DMS153 treated with DMSO at 0.1 percent for 48 hours (cell line): ENCODE measurements at regions not wholly inside any gene's neighbourhood (a gene's known extent, or its start where the extent isn't known, plus 50 kb on each side); places are given as distances from the start of the nearest gene placed in this dataset.

Experiments used
- DNase-seq: peaks from one replicate; lab custom pipeline; 2025; ENCODE audit not compliant: unreplicated experiment; lab: John Stamatoyannopoulos, UW

DNA sequence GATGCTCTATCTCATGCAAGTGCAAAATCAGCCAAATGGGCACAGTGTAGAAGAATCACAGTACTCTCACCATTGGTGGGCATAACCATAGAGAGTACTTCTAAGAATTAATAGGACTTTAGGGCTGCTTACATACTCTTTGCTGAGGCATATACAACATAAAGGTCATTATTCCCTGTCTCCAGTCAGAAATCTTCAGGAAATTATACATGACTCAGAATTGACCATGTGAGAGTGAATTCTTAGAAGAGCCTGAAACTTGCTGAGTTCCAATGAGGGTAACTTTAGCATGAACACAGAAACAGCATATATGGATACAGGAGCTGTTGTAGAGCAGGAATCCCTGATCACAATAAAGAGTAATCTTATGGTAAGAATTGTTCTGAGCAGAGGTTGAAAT, 498.7 kb downstream of the TENT5A start:
- no peak for DNase-seq

DNA sequence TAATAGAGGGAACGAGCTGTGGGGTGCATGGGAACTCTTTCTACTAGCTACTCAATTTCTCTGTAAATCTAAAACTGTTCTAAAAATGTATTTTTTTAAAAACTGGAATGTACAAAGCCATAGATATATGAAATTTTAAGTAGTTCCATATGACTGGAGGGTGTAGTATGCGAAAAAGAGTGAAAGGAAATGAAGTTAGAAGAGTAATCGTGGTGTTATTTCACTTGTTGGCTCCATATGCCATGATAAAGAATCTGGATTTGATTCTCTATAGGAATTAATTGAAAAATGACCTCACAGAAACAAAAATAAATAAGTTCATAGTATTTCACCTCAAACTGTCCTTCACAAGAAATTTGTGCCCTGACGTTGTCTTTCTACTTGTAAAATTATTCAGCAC, 500.2 kb downstream of the TENT5A start:
- DNase-seq = no peak

- no peak for DNase-seq
Measured at GRCh38 chr6:81246200-81246599, 506.3 kb downstream of the TENT5A start.

DNA sequence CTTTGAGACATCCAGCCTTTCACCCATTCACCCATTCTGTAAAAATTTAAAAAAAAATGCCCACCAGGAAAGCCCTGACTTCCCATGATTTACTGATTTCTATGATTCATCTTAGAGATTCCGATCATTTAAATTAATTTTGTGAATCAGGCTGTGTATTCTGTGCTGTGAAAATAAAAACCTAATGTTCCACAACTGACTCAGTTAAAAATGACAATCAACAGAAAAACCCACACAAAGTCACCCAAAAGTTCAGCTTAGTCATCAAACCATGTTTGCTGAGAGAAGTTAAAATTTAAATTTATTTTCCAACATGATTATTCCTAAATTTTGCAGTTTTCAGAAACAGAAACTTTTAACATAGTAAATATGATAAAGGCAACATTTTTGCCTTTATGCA, 509.9 kb downstream of the TENT5A start:
- no peak for DNase-seq

- DNase-seq = no peak
Measured at GRCh38 chr6:81241126-81242041, 511.1 kb downstream of the TENT5A start.

- DNase-seq = no peak
Measured at GRCh38 chr6:81238390-81238789, 514.1 kb downstream of the TENT5A start.

GRCh38 chr6:81237226-81237625, 515.3 kb downstream of the TENT5A start:
- no peak for DNase-seq

GRCh38 chr6:81235512-81235911, 517.0 kb downstream of the TENT5A start:
- DNase-seq = no peak

DNA sequence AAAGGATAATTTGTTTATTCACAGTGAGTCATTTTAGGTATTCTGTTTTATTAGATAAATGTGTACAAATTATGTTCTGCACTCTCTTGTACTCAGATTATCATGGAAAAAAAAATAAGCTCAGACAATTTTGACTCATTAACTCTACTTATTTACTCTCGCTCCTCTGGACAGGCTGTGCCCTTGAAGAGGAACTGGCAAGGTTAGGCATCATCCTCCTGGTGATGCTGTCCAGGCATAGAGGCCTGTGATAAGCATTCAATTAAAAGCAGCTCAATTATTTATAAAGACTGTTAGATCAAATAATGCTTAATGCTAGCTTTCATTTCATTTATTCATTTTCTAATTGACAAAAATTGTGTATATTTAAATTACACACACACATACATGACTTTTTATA, 518.5 kb downstream of the TENT5A start:
- no peak for DNase-seq

- DNase-seq = no peak
Measured at GRCh38 chr6:81228912-81229555, 523.4 kb downstream of the TENT5A start.

GRCh38 chr6:81226957-81227356, 525.5 kb downstream of the TENT5A start:
- DNase-seq = no peak

DNA sequence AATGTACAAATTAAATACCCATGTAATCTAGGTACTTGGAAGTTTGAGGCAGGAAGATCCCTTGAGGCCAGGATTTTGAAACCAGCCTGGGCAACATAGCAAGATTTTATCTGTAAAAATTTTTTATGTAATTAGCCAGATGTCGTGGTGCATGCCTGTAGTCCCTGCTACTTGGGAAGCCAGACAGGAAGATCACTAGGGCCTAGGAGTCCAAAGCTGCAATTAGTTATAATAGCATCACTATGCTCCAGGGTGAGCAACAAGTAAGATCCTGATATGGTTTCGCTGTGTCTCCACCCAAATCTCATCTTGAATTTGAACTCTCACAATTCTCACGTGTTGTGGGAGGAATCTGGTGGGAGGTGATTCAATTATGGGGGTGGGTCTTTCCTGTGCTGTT, 535.8 kb downstream of the TENT5A start:
- no peak for DNase-seq

- DNase-seq = peak; percentile 69
Measured at GRCh38 chr6:81215092-81215432, 537.4 kb downstream of the TENT5A start.

- no peak for DNase-seq
Measured at GRCh38 chr6:81214414-81215091, 537.9 kb downstream of the TENT5A start.

GRCh38 chr6:81204731-81205130, 547.8 kb downstream of the TENT5A start:
- no peak for DNase-seq

DNA sequence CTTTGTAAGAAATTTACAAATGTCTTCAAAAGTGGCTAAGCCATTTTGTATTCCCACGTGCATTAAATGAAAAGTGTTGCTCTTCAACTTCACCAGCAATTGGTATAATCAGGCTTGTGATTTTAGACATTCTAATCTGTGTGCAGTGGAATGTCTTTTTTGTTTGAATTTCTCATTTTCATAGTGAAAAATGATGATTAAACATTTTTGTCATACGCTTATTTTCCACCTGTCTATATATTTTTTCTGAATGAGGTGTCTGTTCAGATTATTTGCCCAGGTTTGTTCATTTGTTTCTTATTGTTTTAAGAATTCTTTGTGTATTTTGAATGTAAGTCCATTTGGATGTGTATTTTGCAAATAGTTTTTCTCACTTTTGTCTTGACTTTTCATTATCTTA, 558.1 kb downstream of the TENT5A start:
- no peak for DNase-seq

DNA sequence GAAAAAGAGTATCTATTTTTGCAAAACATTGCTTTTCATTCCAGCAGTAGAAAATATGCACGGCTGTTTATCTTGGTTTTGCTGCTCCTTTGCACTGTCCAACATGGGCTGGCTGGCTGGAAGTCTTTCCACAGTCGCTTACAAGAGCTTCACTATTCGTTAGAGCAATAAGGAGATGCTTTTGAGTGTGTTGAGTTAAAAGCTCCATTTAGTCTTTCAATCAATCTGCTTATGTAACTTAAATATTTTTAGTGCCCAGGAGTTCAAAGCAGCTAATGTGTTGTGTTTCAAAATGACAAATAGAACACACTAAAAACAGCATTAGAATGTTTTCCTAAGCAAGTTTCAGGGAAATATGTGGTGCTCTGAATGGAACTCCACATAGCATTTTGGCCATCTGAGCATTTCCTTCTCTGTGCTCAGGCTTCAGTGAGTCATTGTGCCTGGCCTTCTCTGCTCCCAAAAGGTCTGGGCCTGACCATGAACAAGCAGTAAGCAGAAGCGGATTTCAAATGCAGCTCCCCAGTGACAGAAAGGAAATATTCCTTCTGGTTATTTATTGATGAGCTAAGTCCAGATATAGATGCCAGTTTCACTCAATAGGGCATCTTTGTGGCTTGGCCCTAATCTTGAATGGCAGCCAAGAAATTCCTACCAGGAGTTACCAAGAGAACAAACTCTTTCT, 580.3 kb downstream of the TENT5A start:
- DNase-seq = no peak

DNA sequence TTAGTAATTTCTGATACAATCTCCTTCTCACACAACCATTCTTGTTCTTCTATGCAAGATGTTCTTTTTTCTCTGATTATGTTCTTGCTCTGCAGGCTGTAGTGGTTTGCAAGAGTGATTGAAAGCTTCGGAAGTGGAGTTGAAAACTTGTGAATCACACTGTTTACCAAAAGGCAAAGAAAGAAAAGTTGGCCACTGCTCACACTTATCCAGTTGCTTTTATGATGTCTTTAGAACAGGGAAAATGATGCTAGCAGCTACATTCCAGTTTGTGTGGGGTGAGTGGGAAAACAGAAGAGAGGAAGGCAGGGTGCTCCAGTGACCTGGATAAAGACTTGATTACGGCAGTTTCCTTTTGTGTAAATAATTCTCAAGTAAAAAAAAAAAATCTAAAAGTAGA, 583.3 kb downstream of the TENT5A start:
- DNase-seq = no peak

GRCh38 chr6:81166770-81167169, 585.7 kb downstream of the TENT5A start:
- no peak for DNase-seq

- DNase-seq = no peak
Measured at GRCh38 chr6:81158956-81159355, 593.5 kb downstream of the TENT5A start.

GRCh38 chr6:81148751-81149150, 603.7 kb downstream of the TENT5A start:
- no peak for DNase-seq
